Erythroblast (primary cell): ENCODE measurements at regions not wholly inside any gene's neighbourhood (a gene's known extent, or its start where the extent isn't known, plus 50 kb on each side); places are given as distances from the start of the nearest gene placed in this dataset.
"Not testable (repeated sequence)": the region's sequence is repeated elsewhere in the genome, so short reads cannot be mapped to it uniquely, and the experiment has no call there.

Experiments
- DNase-seq, 2 experiments: peaks; one replicate each; lab custom pipeline; 2025; lab: John Stamatoyannopoulos, UW
- POLR2A ChIP-seq: IDR thresholded peaks from 2 replicates; pipeline ENCODE4 v1.6.1; 2011; ENCODE audit warnings: mild to moderate bottlenecking, low read length

GRCh38 chr1:146376708-146377496, 148.1 kb upstream of the NOTCH2NLA start:
- DNase-seq: peak; percentile 91 to 95
- peak; percentile 95 for TF ChIP-seq POLR2A

GRCh38 chr1:146376309-146376707, 147.5 kb upstream of the NOTCH2NLA start:
- DNase-seq: peak; percentile 88 to 89

GRCh38 chr1:146375108-146375507, 146.3 kb upstream of the NOTCH2NLA start:
- not testable (repeated sequence) for DNase-seq

DNA sequence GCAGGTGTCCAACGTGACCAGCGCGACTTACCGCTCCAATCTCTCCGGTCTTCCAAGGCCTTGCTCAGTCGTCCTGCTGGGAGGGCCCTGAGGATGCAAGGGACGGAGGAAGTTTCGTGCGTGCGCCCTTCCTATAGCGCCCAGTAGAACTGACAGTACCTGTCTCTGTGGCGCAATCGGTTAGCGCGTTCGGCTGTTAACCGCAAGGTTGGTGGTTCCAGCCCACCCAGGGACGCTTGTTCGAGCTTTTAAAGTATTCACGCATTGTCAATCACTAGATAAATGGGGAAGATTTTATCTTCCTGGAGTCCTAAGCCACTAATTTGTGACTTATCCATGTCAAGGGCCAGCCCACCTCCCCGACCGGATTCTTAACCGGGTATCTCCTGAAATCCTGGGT, 141.1 kb upstream of the NOTCH2NLA start:
- not testable (repeated sequence) for DNase-seq

DNA sequence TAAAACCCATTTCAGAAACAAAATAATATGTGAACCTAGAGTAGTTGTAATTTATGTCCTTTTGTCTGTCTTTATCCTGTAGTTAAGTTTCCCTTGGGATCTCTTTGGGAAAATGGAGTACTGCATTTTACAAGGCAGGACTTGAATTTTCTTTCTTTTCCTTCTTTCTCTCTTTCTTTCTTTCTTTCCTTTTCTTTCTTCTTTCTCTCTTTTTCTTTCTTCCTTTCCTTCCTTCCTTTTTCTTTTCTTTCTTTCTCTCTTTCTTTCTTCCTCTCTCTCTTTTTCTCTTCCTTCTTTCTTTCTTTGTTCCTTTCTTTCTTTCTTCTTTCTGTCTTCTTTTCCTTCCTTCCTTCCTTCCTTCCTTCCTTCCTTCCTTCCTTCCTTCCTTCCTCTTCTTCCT, 126.6 kb upstream of the NOTCH2NLA start:
- not testable (repeated sequence) for DNase-seq

- not testable (repeated sequence) for DNase-seq
Observed at GRCh38 chr1:146326863-146327262, 98.0 kb upstream of the NOTCH2NLA start.

DNA sequence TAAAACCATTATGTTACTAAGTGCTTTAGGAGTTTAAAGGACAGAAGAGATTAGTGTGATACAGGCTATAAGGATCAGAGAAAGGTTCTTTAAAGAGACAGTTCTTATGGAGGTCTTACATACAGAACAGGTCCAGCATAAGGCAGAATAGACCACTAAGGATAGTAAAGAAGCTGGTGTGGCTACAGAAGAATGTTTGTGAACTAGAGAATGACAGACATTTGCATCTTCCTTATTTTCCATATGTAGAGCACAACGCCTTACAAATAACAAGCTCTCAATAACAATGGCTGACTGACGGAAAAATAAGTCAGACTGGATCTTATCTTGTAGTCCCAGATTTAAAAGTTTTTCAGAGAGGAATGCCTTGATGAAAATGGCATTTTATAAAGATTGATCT, 95.6 kb upstream of the NOTCH2NLA start:
- DNase-seq: not testable (repeated sequence)

DNA sequence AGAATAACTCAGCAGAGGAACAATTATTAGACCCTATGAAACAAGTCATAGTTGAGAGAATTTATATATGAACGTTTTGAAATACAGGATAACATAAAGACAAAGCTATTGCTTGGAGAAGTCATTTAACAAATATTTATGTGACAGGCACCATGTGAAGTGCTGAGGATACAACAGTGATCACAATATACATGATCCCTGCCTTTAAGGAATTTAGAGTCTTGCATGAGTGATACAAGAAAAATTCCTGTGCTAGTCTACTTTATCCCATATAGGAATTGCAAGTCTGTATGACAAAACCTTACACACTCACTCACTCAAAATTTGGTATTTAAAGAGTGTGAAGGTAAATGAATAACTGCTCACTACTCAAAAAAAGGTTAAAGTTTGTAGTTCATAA, 94.5 kb upstream of the NOTCH2NLA start:
- DNase-seq: not testable (repeated sequence)

GRCh38 chr1:146322893-146323292, 94.1 kb upstream of the NOTCH2NLA start:
- not testable (repeated sequence) for DNase-seq

DNA sequence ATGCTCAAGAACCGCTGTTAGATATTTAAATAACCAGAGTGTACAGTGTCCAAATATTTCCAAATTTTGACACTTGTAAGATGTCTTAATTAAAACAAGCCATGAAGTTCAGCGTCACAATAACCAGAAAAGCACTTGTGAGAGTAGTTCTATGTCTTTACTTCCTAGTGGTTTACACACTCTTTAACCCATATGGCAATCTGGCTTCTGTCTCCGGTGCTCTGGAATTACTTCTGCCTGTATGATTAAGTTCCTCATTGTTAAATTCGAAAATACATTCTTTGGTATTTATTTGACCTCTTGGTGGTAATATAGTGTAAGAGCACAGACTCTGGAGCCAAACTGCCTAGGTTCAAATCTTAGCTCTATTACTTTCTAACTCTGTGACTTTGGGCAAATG, 89.9 kb upstream of the NOTCH2NLA start:
- not testable (repeated sequence) for DNase-seq

- DNase-seq: not testable (repeated sequence)
Observed at GRCh38 chr1:146317785-146318184, 89.0 kb upstream of the NOTCH2NLA start.

DNA sequence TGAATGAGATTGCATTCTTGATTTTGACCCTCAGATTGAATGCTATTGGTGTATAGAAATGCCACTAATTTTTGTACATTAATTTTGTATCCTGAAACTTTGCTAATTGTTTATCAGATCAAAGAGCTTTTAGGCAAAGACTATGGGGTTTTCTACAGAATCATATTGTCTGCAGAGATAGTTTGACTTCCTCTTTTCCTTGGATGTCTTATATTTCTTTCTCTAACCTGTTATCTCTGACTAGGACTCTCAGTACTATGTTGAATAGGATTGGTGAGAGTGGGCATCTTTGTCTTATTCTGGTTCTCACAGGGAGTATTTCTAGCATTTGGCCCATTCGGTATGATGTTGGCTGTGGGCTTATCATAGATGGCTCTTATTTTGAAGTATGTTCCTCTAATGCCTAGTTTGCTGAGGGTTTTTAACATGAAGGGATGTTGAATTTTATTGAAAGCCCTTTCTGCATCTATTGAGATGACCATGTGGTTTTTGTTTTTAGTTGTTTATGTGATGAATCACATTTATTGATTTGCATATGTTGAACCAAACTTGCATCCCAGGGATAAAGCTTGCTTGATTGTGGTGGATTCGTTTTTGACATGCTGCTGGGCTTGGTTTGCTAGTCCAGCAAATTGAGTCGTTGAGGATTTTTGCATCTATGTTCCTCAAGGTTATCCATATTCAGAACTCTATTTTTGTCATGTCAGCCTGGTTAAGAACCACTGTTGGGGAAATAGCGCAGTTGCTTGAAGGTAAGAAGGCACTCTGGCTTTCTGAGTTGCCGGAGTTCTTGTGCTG, 85.8 kb upstream of the NOTCH2NLA start:
- not testable (repeated sequence) for DNase-seq

DNA sequence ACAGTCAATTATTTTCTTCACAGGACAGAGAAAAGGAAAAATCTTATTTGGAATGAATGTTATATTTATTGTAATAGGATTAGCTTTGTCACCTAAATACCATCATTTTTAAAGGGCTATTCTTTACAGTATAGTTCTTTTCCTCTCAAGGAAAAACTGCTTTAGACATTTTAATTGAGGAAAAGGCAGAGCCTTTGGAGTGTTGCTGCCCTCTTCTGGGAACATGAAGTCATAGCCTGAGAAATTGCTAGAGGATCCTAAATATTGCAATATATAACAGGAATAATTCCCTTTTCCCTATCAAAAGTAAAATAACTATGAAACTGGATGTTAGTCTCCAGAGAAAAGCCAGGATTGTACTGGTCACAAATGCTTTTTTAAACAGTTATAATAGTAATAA, 81.8 kb upstream of the NOTCH2NLA start:
- not testable (repeated sequence) for DNase-seq

DNA sequence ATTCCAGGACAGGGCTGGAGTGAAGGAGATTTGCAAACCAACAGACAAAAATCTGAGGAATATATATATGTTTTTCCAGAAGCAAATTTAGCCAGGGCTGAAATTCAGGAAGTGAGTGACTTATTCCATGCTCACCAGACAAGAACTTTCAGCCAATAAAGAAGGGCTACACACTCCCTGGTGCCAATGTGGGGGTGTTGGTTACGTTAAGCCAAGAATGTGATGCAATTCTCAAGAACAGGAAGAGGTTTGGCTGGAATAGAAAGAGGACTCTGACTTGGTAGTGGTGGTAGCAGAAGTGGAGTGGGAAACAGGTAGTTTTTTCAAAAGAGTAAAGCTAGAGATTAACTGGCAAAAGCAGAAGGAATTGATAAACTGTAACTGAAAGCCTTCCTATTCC, 80.6 kb upstream of the NOTCH2NLA start:
- not testable (repeated sequence) for DNase-seq

GRCh38 chr1:146308892-146309291, 80.1 kb upstream of the NOTCH2NLA start:
- DNase-seq: not testable (repeated sequence)

DNA sequence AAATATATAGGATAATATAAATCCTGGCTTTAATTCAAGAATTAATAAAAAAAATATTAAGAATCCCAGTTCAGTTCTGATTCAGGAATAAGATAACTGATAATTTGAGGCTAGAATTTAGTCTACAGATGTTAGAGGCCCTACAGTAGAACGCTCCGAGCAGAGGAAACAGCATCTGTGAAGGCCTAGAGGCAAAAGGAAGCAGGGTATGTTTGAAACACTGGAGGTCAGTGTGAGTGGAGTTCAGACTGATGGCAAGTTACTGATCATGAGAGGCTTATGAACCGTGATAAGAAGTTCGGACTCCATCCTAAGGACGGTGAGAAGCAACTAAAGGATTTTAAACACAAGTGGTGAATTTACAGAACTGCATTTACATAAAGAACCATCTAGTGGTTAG, 79.3 kb upstream of the NOTCH2NLA start:
- not testable (repeated sequence) for DNase-seq

DNA sequence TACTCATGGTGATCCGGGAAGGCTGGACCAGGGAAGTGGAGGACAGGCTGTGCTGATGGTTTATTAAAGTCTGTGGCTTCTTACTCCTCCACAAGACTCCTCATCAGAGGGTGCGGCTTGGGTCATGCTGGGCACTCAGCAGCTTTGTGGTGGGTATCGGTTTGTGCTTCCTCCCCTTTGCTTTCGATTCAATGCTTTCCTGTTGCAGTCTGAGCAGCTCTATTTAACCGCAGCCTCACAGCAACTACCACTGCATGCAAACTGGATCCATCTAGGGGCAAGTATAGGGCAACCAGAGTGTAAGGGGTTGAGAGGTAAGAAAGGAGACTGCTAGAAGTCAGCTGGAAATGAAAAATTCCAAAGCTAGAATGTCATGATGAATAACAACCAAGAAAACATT, 78.8 kb upstream of the NOTCH2NLA start:
- not testable (repeated sequence) for DNase-seq

DNA sequence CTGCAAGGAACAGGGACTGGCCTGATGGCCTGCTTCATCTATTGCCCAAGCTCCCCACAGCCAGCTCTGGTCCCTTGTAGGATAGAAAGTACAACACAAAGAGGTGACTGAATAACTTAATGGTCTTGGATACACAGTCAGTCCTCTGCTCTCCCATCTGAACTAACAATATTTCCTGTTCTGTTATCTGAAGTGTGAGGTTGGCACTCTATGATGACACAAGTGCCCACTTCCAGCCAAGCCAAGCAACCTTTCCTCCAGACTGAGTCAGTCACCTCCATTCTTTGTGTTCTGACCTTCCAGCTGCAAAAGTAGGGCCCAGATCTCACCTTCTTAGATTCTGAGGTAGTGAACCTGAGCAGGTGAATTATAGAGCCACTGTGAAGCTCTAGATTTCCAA, 77.8 kb upstream of the NOTCH2NLA start:
- DNase-seq: not testable (repeated sequence)

- not testable (repeated sequence) for DNase-seq
Observed at GRCh38 chr1:146305442-146305841, 76.6 kb upstream of the NOTCH2NLA start.

DNA sequence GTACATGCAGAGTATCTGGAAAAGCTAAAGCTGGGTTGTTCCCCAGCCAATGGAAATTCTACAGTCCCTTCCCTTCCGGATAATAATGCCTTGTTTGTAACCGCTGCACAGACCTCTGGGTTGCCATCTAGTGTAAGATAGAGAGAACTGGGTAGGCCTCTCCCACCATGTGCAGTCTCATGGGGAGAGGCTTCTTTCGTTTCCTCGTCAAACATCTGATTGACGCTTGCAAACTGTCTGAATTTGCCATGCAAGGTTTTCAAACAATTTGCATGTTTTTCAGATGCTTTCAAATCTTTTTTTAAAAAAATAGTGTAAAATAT, 69.7 kb upstream of the NOTCH2NLA start:
- DNase-seq: not testable (repeated sequence)

DNA sequence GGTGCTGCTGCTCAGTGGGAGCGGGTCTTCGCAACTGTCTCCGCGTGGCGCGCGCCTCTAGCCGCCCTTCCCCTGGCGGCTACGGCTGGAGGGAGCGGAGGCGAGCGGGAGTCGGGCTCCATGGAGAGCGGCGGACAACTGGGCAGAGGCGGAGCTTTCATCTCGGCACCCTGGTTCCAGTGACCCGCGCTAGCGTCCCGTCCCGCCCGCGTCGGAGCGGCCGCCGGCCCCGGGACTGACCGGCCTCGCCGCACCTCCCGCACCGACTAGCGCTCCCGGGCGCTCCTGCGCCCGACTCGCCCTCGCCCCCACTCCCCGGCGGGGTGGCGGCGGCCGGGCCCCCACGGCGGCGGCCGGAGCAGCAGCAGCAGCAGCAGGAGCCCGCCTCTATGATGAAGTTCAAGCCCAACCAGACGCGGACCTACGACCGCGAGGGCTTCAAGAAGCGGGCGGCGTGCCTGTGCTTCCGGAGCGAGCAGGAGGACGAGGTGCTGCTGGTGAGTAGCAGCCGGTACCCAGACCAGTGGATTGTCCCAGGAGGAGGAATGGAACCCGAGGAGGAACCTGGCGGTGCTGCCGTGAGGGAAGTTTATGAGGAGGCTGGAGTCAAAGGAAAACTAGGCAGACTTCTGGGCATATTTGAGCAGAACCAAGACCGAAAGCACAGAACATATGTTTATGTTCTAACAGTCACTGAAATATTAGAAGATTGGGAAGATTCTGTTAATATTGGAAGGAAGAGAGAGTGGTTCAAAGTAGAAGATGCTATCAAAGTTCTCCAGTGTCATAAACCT, 69.2 kb upstream of the NOTCH2NLA start:
- DNase-seq: not testable (repeated sequence)
